ENCODE measurements at regions not wholly inside any gene's neighbourhood (a gene's known extent, or its start where the extent isn't known, plus 50 kb on each side); places are given as distances from the start of the nearest gene placed in this dataset.

- Histone ChIP-seq H3K18ac (ENCODE audit: extremely low read depth, low read length) (no peak overlapping the region), H3K4me3 (ENCODE audit: extremely low read depth in 1 of 4, insufficient read depth in 2 of 4, low read depth in 3 of 4, low read length in 4 of 4) (no peak overlapping the region), H3K4me2 (ENCODE audit: insufficient read depth in 1 of 2, low read depth in 2 of 2, low read length in 2 of 2) (no peak overlapping the region), H3K9me3 (ENCODE audit: insufficient read depth in 2 of 2, low read depth in 1 of 2, low read length in 1 of 2) (peaks cover 28 to 38% of the 10 kb centered on the region in 2 experiments), H4K20me1 (replicated peaks in 1 of 2; ENCODE audit: control insufficient read depth in 1 of 2, insufficient read depth in 2 of 2, low read length in 2 of 2) (no peaks in the 10 kb centered on the region), H3K79me1 (ENCODE audit: low read depth, low read length) (no peaks in the 10 kb centered on the region), H3K23me2 (ENCODE audit: low read depth, low read length) (no peaks in the 10 kb centered on the region), H3K23ac (ENCODE audit: insufficient read length) (no peak overlapping the region), H3K9ac (replicated peaks in 1 of 4; ENCODE audit: extremely low read depth in 1 of 4, low read depth in 3 of 4, low read length in 3 of 4) (no peak overlapping the region; a peak in 1 of 7 replicates), H4K5ac (ENCODE audit: insufficient read length, low read depth, low read length) (no peak overlapping the region), H3K27ac (ENCODE audit: low read depth, low read length) (no peak overlapping the region), H2BK120ac (replicated peaks; ENCODE audit: low read depth, low read length) (no peak overlapping the region), H3K56ac (replicated peaks; ENCODE audit: insufficient read length, low read depth, low read length) (no peak overlapping the region), H2BK12ac (ENCODE audit: low read depth, low read length) (no peak overlapping the region), H3K4ac (replicated peaks; ENCODE audit: insufficient read length, low read depth, low read length) (no peak overlapping the region), H2BK20ac (ENCODE audit: low read length) (no peak overlapping the region), H2BK5ac (ENCODE audit: low read depth, low read length) (no peak overlapping the region), H3K4me1 (replicated peaks in 1 of 4; ENCODE audit: control insufficient read depth in 3 of 4, insufficient read depth in 4 of 4, low read length in 3 of 4) (no peaks in the 10 kb centered on the region), H2BK15ac (ENCODE audit: low read length) (no peak overlapping the region), H3K79me2 (ENCODE audit: control insufficient read depth in 1 of 2, insufficient read depth in 2 of 2, low read length in 2 of 2) (no peaks in the 10 kb centered on the region), H2AK5ac (ENCODE audit: low read depth, low read length) (no peak overlapping the region), H2AFZ (ENCODE audit: low read length) (no peak overlapping the region), H4K8ac (ENCODE audit: extremely low read depth, insufficient read depth, low read length) (no peak overlapping the region), H3K14ac (ENCODE audit: insufficient read length) (no peak overlapping the region), H3K27me3 (replicated peaks in 1 of 4; ENCODE audit: control insufficient read depth in 3 of 4, extremely low read depth in 1 of 4, insufficient read depth in 3 of 4, low read length in 3 of 4) (no peaks in the 10 kb centered on the region), H3K36me3 (ENCODE audit: control insufficient read depth in 2 of 4, insufficient read depth in 4 of 4, low read length in 3 of 4) (peaks cover 0 to 4% (median 0%) of the 10 kb centered on the region in 4 experiments; a peak in 1 of 8 replicates), H4K91ac (replicated peaks; ENCODE audit: insufficient read length, low read length) (no peak overlapping the region)
- TF ChIP-seq GTF2F1 (IDR thresholded peaks at IDR 0.05; ENCODE audit: borderline replicate concordance, low read depth, low read length) (no peak), SUZ12 (IDR thresholded peaks at IDR 0.05; ENCODE audit: low read length) (no peak), EGR1 (IDR thresholded peaks at IDR 0.05; ENCODE audit: borderline replicate concordance, low read depth, low read length) (no peak), KDM5A (IDR thresholded peaks at IDR 0.05; ENCODE audit: low read length) (no peak), SRF (IDR thresholded peaks at IDR 0.05; ENCODE audit: low read depth, low read length) (no peak), POLR2AphosphoS5 (IDR thresholded peaks at IDR 0.05; ENCODE audit: low read depth, low read length) (no peak), TBP (IDR thresholded peaks at IDR 0.05; ENCODE audit: low read depth, low read length) (no peak), E2F6 (IDR thresholded peaks at IDR 0.05) (no peak), NANOG (IDR thresholded peaks at IDR 0.05; ENCODE audit: insufficient read depth, low read depth, low read length, poor library complexity, severe bottlenecking) (no peak), POLR2A (IDR thresholded peaks at IDR 0.05; ENCODE audit: control extremely low read depth in 1 of 2, low read depth in 2 of 2, low read length in 2 of 2) (no peak), KDM4A (IDR thresholded peaks at IDR 0.05; ENCODE audit: low read depth, low read length, severe bottlenecking) (no peak), RAD21 (IDR thresholded peaks at IDR 0.05 in 1 of 2, conservative IDR thresholded peaks at IDR 0.05 in 1 of 2; ENCODE audit: low read depth in 2 of 2, low read length in 2 of 2) (no peak), HDAC2 (IDR thresholded peaks at IDR 0.05; ENCODE audit: borderline replicate concordance in 1 of 2, low read depth in 2 of 2, low read length in 2 of 2) (no peak), CHD2 (IDR thresholded peaks at IDR 0.05; ENCODE audit: low read length) (no peak)
- POLR2A ChIA-PET (ENCODE audit: partially characterized antibody), result no interaction called here
- CTCF ChIA-PET (ENCODE audit: partially characterized antibody), result interaction anchor here (0.7 to 1.3 kb wide), 4 partner anchors 12 to 486 kb away, joined by 3 to 5 read pairs (median 3); no protein-coding TSS in a partner anchor
- no peak for FAIRE-seq
- WGBS, 2 experiments (ENCODE audit: extremely low coverage in 1 of 2, insufficient coverage in 1 of 2, insufficient read length in 1 of 2, insufficient replicate concordance in 2 of 2, low coverage in 1 of 2, low lambda C conversion rate in 2 of 2, missing lambda C conversion rate in 1 of 2), result 82% methylated on average over 5 of the region's 5 CpGs; no CpG with 5 or more reads in 1 of the 2 experiments
- no peak for DNase-seq (ENCODE audit: low read depth in 1 of 2, low spot score in 2 of 2)
Measured at GRCh38 chr2:171627412-171627811, 59.9 kb upstream of the DYNC1I2 start.

All from H1 (cell line).